Posterior cingulate gyrus (tissue), 11 donors: ENCODE measurements at regions not wholly inside any gene's neighbourhood (a gene's known extent, or its start where the extent isn't known, plus 50 kb on each side); places are given as distances from the start of the nearest gene placed in this dataset.

Experiments used
- DNase-seq, 10 donors: peaks; one replicate each; pipeline versions ENCODE4 v3.0.0 to v3.0.0-alpha.2; 2020 to 2021; ENCODE audit warnings: mixed read lengths in 3 of 10
- intact Hi-C: fragments of 100-400 bp; cut with DNase I; formaldehyde crosslinking; loops from one replicate; pipeline ENCODE4 v1.15.1; 2023

DNA sequence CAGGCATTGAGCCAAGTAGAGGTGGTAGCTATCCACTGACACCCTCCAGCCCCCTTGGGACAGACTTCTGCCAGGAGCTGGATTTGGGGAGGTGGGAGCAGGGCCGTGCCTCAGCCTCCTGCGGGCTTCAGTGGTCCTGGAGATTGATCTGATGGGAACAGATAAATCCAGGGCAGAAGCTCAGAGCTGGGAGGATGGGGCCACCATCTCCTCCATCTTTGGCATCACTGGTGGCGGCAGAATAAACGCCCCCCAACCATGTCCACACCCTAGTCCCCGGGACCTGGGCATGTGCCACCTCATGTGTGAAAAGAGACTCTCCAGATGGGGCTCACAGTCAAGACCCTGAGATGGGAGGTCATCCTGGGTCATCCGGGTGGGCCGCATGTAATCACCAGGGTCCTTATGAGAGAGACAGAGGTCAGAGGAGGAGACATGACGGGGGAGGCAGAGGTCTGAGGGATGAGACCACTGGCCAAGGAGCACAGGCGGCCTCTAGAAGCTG, 209.6 kb upstream of the RTL1 start:
- intact Hi-C loops: no loop called here
- DNase-seq: peak in 2 of 10 donors; percentile 63 to 67

DNA sequence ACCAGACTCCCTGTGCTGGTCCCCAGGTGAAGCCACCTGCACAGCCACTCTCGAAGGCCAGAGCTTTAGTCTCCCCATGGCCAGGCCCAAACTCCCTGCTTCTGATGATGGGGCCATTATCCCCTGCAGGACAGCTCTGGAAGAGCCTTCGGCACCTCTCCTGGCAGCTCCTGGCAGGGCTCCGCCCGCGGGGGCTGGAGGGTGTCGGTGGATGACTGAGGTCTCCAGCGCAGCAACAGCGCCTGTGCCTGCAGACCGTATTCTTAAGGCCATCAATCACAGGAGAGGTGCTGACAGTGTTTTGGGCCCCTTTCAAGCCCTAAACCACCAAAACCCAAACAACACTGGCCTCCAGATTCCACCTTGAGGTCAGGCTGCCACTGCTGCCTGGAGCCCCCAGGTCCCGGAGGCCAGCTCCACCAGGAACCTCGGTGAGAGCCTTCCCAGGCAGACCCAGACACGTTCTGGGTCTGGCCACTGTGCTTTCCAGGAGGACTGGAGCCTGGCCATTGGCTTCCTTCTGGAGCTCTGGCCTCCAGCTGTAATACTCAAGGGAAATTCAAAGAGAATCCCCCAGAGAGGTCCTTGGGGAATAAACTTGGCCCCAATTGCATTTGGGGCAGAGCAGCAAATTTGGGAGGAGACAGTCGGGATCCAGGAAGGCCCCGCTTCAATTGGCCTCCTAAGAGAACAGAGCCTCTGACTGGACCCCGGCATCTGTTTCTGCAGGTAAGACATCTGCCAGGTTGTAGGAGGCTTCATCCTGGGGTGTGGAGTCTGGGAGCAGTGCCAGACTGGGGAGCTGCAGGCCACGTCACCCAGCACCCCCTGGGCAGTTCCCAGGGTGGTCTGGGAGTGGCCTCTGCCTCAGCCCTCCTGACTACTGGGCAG, 210.6 kb upstream of the RTL1 start:
- DNase-seq: peak in 2 of 10 donors; percentile 42 to 57
- intact Hi-C loops: no loop called here

DNA sequence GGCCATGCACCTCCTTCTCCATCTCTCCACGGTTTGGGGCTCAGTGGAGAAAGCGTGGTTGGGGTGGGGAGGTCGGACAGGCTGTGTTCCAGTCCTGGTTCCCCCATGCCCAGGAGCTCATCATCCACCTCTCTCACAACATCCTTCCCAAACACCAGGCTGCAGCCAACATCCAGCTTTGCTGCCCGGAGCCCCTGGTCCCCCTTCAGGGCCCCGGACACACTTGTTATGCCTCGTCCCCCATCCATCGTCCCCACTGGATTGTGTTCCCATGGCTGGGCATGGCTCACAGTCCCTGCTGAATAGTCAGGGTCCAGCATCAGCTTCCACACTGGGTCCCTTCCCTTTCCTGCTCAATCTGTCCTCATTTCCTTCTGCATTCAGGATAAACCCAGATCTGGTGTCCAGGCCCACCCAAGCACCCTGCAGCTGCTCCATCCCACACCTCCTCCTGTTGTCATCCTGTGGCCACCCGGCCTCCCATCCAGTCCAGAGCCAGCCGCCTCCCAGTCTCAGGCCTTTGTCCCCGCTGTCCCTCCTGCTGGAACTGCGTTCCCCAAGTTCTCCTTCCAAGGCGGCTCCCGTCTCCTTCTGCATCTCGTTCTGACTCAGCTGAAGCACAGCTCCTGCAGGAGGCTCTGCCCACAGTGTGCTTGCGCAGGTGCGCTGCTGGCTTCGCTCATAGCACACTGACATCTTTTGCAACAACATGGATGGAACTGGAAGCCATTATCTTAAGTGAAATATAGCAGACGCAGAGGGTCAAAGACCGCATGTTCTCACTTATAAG, 211.4 kb upstream of the RTL1 start:
- intact Hi-C loops: no loop called here

DNA sequence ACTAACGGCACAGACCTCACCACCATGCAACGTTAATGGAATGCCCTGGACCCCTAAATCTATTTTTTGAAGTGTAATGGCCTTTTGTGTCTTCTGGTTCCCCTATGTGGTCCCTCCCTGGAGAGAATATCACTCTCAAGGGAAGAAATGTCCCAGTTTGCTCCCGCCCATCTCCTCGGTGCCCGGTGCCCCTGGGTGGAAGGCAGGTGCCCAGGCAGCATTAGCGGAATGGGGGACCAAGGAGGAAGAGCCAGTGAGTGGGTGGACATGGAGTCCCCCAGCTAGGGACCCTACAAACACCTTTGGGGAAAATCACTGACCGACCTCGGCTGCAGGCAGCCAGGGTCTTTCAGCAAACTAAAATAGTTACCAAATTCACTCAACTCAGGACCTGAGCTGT, 212.1 kb upstream of the RTL1 start:
- DNase-seq: peak in 2 of 10 donors; percentile 3 to 30

More for the DNA sequence above, 211.4 kb upstream of the RTL1 start:
- peak in 1 of 10 donors; percentile 75 for DNase-seq

DNA sequence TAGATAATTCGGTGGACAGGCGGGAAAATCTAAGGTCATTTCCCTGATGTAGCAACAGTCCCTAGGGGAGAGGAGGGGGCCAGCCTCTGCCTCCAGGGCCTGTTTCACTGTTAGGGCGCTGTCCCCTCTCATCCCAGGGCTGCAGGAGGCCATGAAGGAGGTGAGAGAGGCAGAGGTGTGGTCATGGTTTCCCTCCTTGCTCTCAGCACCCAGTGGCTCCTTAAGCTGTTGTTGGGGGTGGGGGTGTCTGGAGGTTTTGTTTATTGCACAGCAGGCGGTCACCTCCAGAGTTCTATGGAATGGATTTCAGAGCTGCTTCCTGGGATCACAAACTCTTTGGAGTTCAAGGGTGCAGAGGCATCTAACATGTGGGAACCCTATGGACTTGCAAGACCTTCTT, 212.5 kb upstream of the RTL1 start:
- DNase-seq: peak in 2 of 10 donors; percentile 3 to 36
- intact Hi-C loops: no loop called here

More for the DNA sequence above, 212.1 kb upstream of the RTL1 start:
- intact Hi-C loops: no loop called here

DNA sequence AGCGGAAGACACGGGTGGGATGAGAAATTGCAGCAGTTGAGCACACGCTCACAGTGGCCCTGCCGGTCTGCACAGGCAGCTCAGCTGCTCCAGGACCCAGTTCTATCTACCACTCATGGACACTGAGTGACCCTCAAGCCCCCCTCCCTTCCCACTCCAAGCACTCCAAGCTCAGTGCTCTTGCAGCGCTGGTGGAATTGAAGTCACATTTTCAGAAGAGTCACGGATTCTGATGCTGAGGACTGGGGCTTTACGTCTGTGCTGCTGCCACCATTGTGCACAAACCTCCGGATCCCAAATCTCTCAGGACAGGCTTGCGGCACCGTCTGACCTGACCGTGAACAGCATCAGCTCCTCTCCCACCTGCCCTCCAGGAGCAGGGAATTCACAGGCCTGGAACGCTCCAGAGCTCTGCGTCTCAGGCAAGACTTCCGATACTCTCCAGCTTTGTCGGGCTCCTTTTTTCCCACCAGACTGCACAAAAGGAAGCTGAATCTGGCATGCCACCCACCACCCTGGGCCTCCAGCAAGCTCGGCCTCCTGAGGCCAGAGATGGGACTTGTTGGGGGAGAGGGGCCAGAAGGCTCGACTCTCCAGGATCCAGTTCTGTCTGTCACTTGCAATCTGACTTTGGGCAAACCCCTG, 213.1 kb upstream of the RTL1 start:
- peak in 2 of 10 donors; percentile 2 to 50 for DNase-seq
- intact Hi-C loops: no loop called here

DNA sequence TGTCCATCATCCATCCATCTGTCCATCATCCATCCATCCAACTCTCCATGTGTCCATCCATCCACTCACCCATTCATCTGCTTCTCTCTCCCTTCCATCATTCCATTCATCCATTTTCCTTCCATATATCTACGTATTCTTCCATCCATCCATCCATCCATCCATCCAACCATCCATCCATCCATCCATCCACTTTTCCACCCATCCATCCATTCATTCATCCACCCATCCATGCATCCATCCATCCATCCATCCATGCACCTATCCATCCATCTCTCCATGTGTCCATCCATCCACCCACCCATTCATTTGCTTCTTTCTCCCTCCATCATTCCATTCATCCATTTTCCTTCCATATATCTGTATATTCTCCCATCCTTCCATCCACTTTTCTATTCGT, 214.0 kb upstream of the RTL1 start:
- DNase-seq: no peak
- intact Hi-C loops: no loop called here

DNA sequence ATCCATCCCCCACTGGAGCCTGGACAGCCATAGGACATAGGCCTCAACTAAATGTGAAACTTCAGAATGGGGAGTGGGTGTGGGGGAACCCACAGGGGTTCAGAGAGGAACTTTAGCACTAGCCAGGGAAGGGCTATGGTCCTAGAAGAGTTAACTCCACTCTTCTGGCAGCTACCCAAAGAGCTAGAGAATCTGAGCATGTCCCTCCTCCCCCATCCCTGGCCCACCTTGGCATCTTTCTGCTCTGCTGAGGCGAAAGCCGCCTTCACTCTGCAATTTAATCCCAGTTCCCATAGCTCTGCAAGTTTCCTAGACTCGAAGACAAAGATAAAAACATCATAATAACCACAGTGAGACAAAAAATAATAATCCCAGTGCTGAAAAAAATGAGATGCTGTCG, 214.7 kb upstream of the RTL1 start:
- peak in 1 of 10 donors; percentile 7 for DNase-seq
- intact Hi-C loops: no loop called here

DNA sequence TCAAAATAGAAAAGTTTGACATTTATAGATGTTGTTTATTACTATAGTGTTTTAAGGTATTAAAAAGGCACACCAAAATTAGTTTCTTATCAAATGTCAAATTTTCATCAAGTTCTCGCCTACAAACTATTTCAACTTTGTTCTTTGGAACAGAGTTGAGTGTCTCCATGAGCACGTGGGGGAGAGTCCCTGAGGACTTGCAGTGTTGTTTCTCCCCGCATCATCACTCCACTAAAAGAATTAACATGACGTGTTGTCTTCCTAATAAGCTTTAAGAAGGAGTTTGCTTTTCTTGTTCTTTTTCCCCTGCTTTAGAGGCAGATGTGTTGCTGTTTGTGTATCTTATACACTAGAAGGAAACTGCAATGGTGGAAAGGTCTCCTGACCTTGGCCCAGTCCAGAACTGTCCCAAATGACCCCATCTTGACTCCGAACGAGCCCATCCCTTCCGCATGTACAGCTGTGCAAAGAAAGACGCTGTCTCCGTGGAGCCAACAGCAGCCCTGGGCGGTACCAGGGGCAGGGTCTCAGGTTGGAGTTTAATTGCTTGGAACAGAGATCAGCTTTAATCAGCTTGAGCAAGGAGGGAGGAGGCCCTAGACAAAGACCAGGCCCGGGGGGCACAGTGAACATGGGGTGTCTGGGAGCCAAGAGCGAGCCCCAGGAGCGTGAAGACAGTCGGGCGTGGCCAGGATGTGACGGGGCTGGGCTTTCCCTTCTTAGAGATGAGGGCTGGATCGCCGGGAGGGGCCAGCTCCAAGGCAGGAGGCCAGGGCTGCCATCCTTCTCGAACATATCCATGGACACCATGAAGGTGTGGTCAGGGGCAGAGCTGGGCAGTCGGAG, 215.4 kb upstream of the RTL1 start:
- peak in 2 of 10 donors; percentile 57 to 61 for DNase-seq
- intact Hi-C loops: no loop called here

DNA sequence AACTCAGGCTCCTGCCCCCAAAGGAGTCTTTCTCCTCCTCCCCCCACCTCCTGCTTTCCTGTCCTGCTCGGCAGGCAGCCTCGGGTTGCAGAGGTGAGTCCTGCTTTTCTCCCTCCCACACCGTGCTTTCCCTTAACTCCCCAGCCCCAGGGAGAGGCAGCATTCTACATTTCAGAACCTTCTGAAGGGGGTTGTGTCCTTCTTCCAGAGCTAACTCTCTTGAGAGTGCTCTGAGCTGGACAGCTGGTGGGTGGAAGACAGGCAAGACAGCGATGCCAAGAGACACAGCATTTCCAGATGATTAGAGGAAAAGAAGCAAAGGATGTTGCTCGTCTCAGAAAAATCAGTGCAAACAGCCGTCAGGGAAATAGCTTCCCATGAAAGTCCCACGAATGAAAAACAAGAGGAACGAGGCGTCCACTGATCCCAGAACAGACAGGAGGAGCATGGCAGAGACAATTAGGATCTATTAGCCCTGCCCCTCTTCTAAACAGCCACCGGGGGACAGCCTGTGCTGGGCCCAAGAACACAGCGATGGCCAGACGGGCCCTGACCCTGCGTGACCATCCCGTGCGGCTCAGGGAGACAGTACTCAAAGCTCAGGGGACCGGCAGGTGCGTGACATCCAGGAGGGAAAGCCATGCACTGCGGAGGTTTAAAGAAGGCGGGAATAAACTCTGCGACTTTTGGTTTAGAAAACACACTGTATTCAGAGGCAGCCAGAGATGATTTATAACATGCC, 216.5 kb upstream of the RTL1 start:
- intact Hi-C loops: no loop called here
- DNase-seq: peak in 3 of 10 donors; percentile 52 to 77 (median 72)

DNA sequence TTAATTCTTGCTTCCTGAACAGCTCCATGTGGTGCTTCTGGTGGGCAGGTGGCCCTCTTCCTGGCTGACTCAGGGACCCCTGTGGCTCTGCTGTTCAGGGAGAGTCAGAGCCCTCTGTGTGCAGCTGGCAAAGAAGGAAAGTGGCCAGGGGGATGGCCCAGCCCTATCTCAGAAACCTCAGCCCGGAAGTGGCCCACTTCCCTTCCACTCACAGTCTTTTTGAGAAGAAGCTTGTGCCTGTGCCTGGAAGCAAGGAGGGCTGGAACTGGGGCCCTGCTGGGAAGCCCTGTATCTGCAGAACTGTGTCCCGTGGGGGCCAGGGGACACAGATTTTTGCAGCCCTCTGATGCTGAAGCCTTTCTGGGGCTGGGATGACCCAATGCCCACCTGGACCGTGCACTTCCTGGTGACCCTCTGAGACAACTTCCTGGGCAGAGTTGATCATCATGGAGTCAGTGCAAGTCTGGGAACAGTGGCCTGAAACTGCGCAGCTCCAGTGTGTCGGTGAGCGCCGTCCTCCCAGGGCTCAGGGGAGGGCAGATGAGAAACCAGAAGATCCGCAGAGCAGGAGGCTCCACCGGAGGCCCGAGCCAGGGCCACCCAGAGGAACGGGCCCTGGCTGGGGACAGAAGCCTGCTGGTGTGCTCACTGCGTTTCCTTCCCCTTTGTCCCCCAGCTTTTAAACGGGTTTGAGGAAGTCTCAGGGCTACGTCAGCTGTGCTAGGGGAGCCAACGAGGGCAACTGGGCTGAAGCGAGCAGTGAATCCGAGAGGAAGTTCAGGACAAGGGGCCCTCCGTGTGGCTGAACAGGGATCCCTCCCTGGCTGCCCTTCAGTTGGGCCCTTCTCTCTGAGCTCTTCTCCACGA, 217.4 kb upstream of the RTL1 start:
- DNase-seq: peak in 4 of 10 donors; percentile 26 to 90 (median 74)
- intact Hi-C loops: no loop called here

DNA sequence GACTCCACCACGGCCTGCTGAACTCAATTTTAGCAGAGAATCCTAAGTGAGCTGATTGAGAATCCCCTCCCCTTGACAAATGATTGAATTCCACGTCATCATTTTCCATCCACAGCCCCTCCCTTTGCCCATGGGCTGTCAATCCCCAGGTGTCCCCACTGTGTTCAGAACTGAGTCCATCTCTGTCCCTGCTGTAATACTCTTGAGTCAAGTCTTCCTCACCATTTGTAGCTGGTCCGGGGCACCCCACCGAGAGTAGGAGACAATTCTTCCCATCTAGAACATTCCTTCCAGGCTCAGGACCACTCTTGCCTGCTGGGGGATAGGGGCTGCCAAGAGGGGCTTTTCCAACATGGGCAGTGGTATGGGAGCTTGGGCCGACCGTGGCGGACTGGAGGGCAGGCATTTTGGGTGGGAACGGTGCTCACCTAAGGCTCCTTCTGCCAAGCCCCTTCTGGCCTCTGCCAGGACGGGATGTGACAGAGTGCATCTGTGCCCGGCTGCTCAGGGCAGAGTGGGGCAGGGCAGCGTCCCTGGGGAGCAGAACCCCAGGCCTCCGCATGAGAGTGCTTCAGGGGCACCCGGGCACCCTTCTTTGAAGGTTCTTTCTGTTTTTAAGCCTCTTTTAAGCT, 218.1 kb upstream of the RTL1 start:
- peak in 4 of 10 donors; percentile 14 to 82 (median 62) for DNase-seq
- intact Hi-C loops: no loop called here

DNA sequence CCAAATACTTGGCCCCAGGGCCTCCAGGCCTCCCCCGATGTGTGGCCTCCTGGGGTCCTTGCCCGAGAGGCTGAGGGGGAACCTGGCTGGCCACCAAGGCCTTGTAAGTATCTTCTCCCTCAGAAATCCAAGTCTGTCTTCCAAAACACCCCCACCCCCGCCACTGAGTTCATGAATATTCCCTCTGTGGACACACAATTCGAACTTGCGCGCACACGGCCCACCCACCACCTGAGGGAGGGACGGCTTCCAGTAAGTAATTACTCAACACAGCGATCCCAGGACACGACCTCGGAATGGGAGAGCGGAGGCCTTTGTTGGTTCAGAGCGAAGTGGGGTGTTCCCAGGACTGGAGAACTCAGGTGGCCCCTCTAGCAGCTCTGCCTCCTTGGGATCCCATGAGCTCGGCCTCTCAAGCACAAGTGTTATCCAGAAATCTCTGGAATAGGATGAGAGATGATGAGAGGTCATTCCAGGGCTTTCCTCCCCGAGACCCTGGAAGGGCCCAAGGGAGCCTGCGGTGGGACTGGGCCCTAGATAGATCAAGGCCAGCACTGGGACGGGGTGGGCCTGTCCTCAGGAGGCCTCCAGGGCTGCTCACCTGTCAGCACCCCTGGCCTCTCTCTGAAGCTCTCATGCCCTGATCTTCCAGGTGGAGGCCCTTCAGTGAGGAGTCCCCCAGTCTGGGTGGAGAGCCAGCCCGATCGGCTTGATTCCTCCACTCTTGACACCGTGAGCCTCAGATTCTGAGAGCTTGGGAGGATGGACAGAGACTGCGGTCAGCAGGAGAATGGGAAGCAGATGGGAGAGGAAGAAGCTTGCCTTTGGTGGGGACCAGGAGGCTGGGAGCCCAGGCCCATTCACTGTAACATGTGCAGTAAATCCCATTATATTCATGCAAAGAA, 219.0 kb upstream of the RTL1 start:
- DNase-seq: peak in 4 of 10 donors; percentile 11 to 59 (median 55)
- intact Hi-C loops: no loop called here

DNA sequence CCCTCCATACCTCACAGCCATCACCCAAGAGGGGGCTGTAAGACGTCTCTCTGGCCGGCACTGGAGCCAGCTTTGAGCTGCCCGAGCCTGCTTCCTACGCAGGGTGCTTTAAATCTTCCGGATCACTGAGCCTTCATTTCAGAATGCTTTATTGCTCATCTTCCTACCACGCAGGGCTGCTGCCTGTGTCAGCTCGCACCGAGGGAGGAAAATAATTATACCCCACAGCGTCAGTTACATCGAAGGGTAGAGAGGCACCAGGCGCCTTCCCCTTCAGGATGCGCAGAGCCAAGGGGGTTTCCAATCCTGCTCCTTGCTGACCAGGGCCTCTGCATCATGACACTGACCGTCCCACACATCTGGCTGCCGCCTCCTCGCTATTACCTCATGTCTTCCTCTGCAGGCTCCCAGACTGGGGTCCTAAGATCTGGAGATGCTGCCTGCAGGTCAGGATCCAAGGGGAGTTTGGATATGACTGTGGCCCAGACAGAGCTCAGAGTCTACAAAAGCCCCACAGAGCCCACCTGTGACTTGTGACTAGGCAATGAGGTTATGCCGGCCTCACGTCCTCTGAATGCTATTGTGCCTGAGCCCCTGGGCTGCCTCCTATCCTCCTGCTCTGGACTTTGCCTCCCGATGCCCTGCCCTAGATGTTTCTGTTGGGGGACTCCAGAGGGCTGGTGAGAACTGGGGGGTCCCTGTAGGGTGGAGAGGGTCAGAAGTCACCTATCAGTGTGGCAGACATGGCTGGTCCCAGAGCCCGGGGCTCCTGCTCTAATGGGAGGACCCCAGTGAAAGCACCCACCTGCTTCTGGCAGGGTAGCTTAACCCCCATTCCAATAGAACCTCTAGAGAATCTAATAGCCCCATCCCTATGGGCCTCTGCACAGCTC, 220.3 kb upstream of the RTL1 start:
- intact Hi-C loops: no loop called here
- DNase-seq: peak in 4 of 10 donors; percentile 12 to 62 (median 58)

DNA sequence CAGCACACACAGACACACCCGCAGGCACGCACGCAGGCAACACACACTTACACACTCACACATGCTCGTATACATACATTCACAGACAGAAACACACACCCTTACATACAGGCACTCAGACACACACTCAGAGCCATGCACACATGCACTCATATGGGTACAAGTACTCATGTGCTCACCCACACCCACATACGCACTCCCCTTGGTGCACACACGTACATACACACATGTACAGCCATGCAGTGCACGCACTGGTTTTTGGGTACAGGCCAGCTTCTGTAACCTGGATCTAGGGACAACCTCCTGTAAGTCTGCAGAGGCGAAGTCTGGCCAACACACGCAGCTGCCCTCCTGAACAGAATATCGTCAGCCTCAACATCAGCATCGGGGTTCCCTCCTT, 221.3 kb upstream of the RTL1 start:
- no peak for DNase-seq
- intact Hi-C loops: no loop called here

DNA sequence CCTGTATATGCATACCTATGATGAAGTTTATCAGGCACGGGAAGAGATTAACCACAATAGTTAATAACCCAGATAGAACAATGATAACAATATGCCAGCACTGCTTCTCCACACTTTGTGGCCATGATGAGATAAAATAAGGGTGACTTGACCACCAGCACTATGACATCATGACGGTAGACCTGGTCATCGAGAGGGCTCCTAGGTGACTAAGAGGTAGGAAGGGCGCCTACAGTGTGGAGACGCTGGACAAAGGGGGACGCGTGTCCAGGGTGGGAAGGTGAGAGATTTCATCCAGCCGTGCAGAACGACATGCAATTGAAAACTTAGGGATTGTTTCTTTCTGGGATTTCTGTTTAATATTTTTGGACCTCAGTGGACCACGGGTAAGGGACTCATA, 221.8 kb upstream of the RTL1 start:
- intact Hi-C loops: no loop called here
- DNase-seq: peak in 1 of 10 donors; percentile 56
